ENCODE measurements at regions not wholly inside any gene's neighbourhood (a gene's known extent, or its start where the extent isn't known, plus 50 kb on each side); places are given as distances from the start of the nearest gene placed in this dataset.
A peak's percentile ranks its signal among the peaks of the same experiment; 100 is the strongest.

- Histone ChIP-seq H3K36me3 (ENCODE audit: insufficient read depth, low read length) (no peaks in the 10 kb centered on the region), H3K27me3 (ENCODE audit: insufficient read depth, low read length) (no peaks in the 10 kb centered on the region), H3K4me1 (ENCODE audit: insufficient read depth, low read length) (0 out of 2 replicates have a peak, but pooled peaks cover 6% of the 10 kb centered on the region), H3K27ac (ENCODE audit: low read depth, low read length) (no peak overlapping the region), H3K9ac (ENCODE audit: low read depth, low read length) (no peak overlapping the region), H3K9me3 (ENCODE audit: insufficient read depth, low read depth, low read length) (no peaks in the 10 kb centered on the region), H3K4me3 (ENCODE audit: low read length) (no peak overlapping the region)
- WGBS: 93% methylated on average over 9 of the region's 9 CpGs
Observed at GRCh38 chr10:121087129-121087528, 236.0 kb downstream of the WDR11 start.

GRCh38 chr10:121087688-121088087, 236.5 kb downstream of the WDR11 start:
- H3K4me3 ChIP-seq (ENCODE audit: low read length): no peak overlapping the region
- no peaks in the 10 kb centered on the region for H3K27me3 ChIP-seq (ENCODE audit: insufficient read depth, low read length)
- WGBS: 93% methylated on average over 3 of the region's 4 CpGs
- no peak overlapping the region for H3K27ac ChIP-seq (ENCODE audit: low read depth, low read length)
- no peaks in the 10 kb centered on the region for H3K36me3 ChIP-seq (ENCODE audit: insufficient read depth, low read length)
- H3K9ac ChIP-seq (ENCODE audit: low read depth, low read length): no peak overlapping the region
- 0 out of 2 replicates have a peak, but pooled peaks cover 6% of the 10 kb centered on the region for H3K4me1 ChIP-seq (ENCODE audit: insufficient read depth, low read length)
- H3K9me3 ChIP-seq (ENCODE audit: insufficient read depth, low read depth, low read length): no peaks in the 10 kb centered on the region

- Histone ChIP-seq H3K27ac (ENCODE audit: low read depth, low read length) (no peak overlapping the region), H3K36me3 (ENCODE audit: insufficient read depth, low read length) (no peaks in the 10 kb centered on the region), H3K9me3 (ENCODE audit: insufficient read depth, low read depth, low read length) (no peaks in the 10 kb centered on the region), H3K4me3 (ENCODE audit: low read length) (no peak overlapping the region), H3K9ac (ENCODE audit: low read depth, low read length) (no peak overlapping the region), H3K4me1 (ENCODE audit: insufficient read depth, low read length) (0 out of 2 replicates have a peak, but pooled peaks cover 4% of the 10 kb centered on the region), H3K27me3 (ENCODE audit: insufficient read depth, low read length) (no peaks in the 10 kb centered on the region)
- 75% methylated on average over 6 of the region's 6 CpGs for WGBS
Observed at GRCh38 chr10:121088524-121088923, 237.4 kb downstream of the WDR11 start.

GRCh38 chr10:121089434-121089833, 238.3 kb downstream of the WDR11 start:
- no peaks in the 10 kb centered on the region for H3K36me3 ChIP-seq (ENCODE audit: insufficient read depth, low read length)
- no peaks in the 10 kb centered on the region for H3K9me3 ChIP-seq (ENCODE audit: insufficient read depth, low read depth, low read length)
- no peak overlapping the region for H3K4me3 ChIP-seq (ENCODE audit: low read length)
- no peaks in the 10 kb centered on the region for H3K4me1 ChIP-seq (ENCODE audit: insufficient read depth, low read length)
- 98% methylated on average over 3 of the region's 3 CpGs for WGBS
- no peak overlapping the region for H3K9ac ChIP-seq (ENCODE audit: low read depth, low read length)
- no peak overlapping the region for H3K27ac ChIP-seq (ENCODE audit: low read depth, low read length)
- no peaks in the 10 kb centered on the region for H3K27me3 ChIP-seq (ENCODE audit: insufficient read depth, low read length)

- Histone ChIP-seq H3K9ac (ENCODE audit: low read depth, low read length) (no peak overlapping the region), H3K9me3 (ENCODE audit: insufficient read depth, low read depth, low read length) (no peaks in the 10 kb centered on the region), H3K27ac (ENCODE audit: low read depth, low read length) (no peak overlapping the region), H3K36me3 (ENCODE audit: insufficient read depth, low read length) (no peaks in the 10 kb centered on the region), H3K4me1 (ENCODE audit: insufficient read depth, low read length) (no peaks in the 10 kb centered on the region), H3K4me3 (ENCODE audit: low read length) (no peak overlapping the region), H3K27me3 (ENCODE audit: insufficient read depth, low read length) (no peaks in the 10 kb centered on the region)
- WGBS: 93% methylated on average over 5 of the region's 5 CpGs
Observed at GRCh38 chr10:121091961-121092719, 241.0 kb downstream of the WDR11 start.

- Histone ChIP-seq H3K27ac (ENCODE audit: low read depth, low read length) (no peak overlapping the region), H3K36me3 (ENCODE audit: insufficient read depth, low read length) (no peaks in the 10 kb centered on the region), H3K9ac (ENCODE audit: low read depth, low read length) (no peak overlapping the region), H3K9me3 (ENCODE audit: insufficient read depth, low read depth, low read length) (no peaks in the 10 kb centered on the region), H3K27me3 (ENCODE audit: insufficient read depth, low read length) (no peaks in the 10 kb centered on the region), H3K4me3 (ENCODE audit: low read length) (no peak overlapping the region), H3K4me1 (ENCODE audit: insufficient read depth, low read length) (no peaks in the 10 kb centered on the region)
- WGBS: no CpG with 5 or more reads among the region's 1 CpG
Observed at GRCh38 chr10:121092720-121093095, 241.5 kb downstream of the WDR11 start.

GRCh38 chr10:121096617-121097431, 245.7 kb downstream of the WDR11 start:
- peak overlapping the region; percentile 14; the same call in 1 of the 2 replicates for H3K27ac ChIP-seq (ENCODE audit: low read depth, low read length)
- 81% methylated on average over 8 of the region's 8 CpGs for WGBS
- H3K9ac ChIP-seq (ENCODE audit: low read depth, low read length): no peak overlapping the region
- no peaks in the 10 kb centered on the region for H3K36me3 ChIP-seq (ENCODE audit: insufficient read depth, low read length)
- no peaks in the 10 kb centered on the region for H3K9me3 ChIP-seq (ENCODE audit: insufficient read depth, low read depth, low read length)
- H3K27me3 ChIP-seq (ENCODE audit: insufficient read depth, low read length): no peaks in the 10 kb centered on the region
- no peak overlapping the region for H3K4me3 ChIP-seq (ENCODE audit: low read length)
- no peaks in the 10 kb centered on the region for H3K4me1 ChIP-seq (ENCODE audit: insufficient read depth, low read length)

GRCh38 chr10:121098211-121098610, 247.0 kb downstream of the WDR11 start:
- Histone ChIP-seq H3K9me3 (ENCODE audit: insufficient read depth, low read depth, low read length) (no peaks in the 10 kb centered on the region), H3K27me3 (ENCODE audit: insufficient read depth, low read length) (no peaks in the 10 kb centered on the region), H3K36me3 (ENCODE audit: insufficient read depth, low read length) (no peaks in the 10 kb centered on the region), H3K9ac (ENCODE audit: low read depth, low read length) (no peak overlapping the region), H3K4me3 (ENCODE audit: low read length) (no peak overlapping the region), H3K4me1 (ENCODE audit: insufficient read depth, low read length) (no peaks in the 10 kb centered on the region), H3K27ac (ENCODE audit: low read depth, low read length) (no peak overlapping the region)
- WGBS: 93% methylated on average over 3 of the region's 3 CpGs

- Histone ChIP-seq H3K4me1 (ENCODE audit: insufficient read depth, low read length) (no peaks in the 10 kb centered on the region), H3K27ac (ENCODE audit: low read depth, low read length) (no peak overlapping the region), H3K27me3 (ENCODE audit: insufficient read depth, low read length) (no peaks in the 10 kb centered on the region), H3K36me3 (ENCODE audit: insufficient read depth, low read length) (no peaks in the 10 kb centered on the region), H3K9me3 (ENCODE audit: insufficient read depth, low read depth, low read length) (no peaks in the 10 kb centered on the region), H3K9ac (ENCODE audit: low read depth, low read length) (no peak overlapping the region), H3K4me3 (ENCODE audit: low read length) (no peak overlapping the region)
- 90% methylated on average over 1 of the region's 2 CpGs for WGBS
Observed at GRCh38 chr10:121098751-121099150, 247.6 kb downstream of the WDR11 start.

GRCh38 chr10:121099181-121099580, 248.0 kb downstream of the WDR11 start:
- no peak overlapping the region for H3K4me3 ChIP-seq (ENCODE audit: low read length)
- H3K27ac ChIP-seq (ENCODE audit: low read depth, low read length): no peak overlapping the region
- no peaks in the 10 kb centered on the region for H3K27me3 ChIP-seq (ENCODE audit: insufficient read depth, low read length)
- H3K4me1 ChIP-seq (ENCODE audit: insufficient read depth, low read length): peaks cover 2% of the 10 kb centered on the region; the same call in 1 of the 2 replicates
- 98% methylated on average over 3 of the region's 5 CpGs for WGBS
- H3K36me3 ChIP-seq (ENCODE audit: insufficient read depth, low read length): no peaks in the 10 kb centered on the region
- H3K9me3 ChIP-seq (ENCODE audit: insufficient read depth, low read depth, low read length): no peaks in the 10 kb centered on the region
- H3K9ac ChIP-seq (ENCODE audit: low read depth, low read length): no peak overlapping the region

- H3K27ac ChIP-seq (ENCODE audit: low read depth, low read length): no peak overlapping the region
- H3K4me3 ChIP-seq (ENCODE audit: low read length): no peak overlapping the region
- H3K9ac ChIP-seq (ENCODE audit: low read depth, low read length): no peak overlapping the region
- peaks cover 6% of the 10 kb centered on the region; the same call in 1 of the 2 replicates for H3K4me1 ChIP-seq (ENCODE audit: insufficient read depth, low read length)
- no peaks in the 10 kb centered on the region for H3K9me3 ChIP-seq (ENCODE audit: insufficient read depth, low read depth, low read length)
- H3K36me3 ChIP-seq (ENCODE audit: insufficient read depth, low read length): no peaks in the 10 kb centered on the region
- no peaks in the 10 kb centered on the region for H3K27me3 ChIP-seq (ENCODE audit: insufficient read depth, low read length)
Observed at GRCh38 chr10:121099592-121099991, 248.4 kb downstream of the WDR11 start.
